ENCODE measurements at regions not wholly inside any gene's neighbourhood (a gene's known extent, or its start where the extent isn't known, plus 50 kb on each side); places are given as distances from the start of the nearest gene placed in this dataset.

DNA sequence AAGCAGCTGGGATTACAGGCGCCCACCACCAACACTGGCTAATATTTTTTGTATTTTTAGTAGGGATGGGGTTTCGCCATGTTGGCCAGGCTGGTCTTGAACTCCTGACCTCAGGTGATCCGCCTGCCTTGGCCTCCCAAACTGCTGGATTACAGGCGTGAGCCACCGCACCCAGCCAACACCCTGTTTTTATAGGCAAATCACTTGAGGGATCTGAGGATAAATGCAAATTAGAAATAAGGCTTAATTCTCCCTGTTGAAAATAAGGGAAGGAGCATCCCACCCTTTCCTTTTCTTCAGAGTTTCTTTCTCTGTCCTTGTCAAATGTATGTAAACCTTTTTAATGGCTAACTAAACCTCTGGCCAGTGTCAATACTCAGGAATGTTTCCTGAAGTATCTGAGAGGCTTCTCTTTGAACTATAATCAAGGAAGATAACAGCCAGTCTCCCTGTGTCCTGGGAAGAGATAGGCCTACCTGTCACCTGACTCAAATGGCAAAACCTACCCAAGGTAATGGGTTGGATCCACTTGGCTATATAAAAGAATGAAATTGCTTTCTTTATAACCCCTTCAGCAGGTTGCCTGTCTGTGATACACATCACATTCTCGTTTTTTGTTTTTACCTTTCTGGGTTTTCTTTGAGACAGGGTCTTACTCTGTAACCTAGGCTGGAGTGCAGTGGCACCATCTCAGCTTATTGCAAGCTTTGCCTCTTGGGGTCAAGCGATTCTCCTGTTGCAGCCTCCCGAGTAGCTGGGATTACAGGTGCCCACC lies 64.5 kb upstream of the TNFAIP3 start:
- TF ChIP-seq, protein P1, sequence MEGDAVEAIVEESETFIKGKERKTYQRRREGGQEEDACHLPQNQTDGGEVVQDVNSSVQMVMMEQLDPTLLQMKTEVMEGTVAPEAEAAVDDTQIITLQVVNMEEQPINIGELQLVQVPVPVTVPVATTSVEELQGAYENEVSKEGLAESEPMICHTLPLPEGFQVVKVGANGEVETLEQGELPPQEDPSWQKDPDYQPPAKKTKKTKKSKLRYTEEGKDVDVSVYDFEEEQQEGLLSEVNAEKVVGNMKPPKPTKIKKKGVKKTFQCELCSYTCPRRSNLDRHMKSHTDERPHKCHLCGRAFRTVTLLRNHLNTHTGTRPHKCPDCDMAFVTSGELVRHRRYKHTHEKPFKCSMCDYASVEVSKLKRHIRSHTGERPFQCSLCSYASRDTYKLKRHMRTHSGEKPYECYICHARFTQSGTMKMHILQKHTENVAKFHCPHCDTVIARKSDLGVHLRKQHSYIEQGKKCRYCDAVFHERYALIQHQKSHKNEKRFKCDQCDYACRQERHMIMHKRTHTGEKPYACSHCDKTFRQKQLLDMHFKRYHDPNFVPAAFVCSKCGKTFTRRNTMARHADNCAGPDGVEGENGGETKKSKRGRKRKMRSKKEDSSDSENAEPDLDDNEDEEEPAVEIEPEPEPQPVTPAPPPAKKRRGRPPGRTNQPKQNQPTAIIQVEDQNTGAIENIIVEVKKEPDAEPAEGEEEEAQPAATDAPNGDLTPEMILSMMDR (IDR thresholded peaks at IDR 0.05), result no peak
- TF ChIP-seq EZH2 (IDR thresholded peaks at IDR 0.05; ENCODE audit: borderline replicate concordance, insufficient read depth, low read depth, low read length, poor library complexity, severe bottlenecking), result no peak
